GM21786 (cell line): ENCODE measurements at regions not wholly inside any gene's neighbourhood (a gene's known extent, or its start where the extent isn't known, plus 50 kb on each side); places are given as distances from the start of the nearest gene placed in this dataset.

Experiments used
- ATAC-seq: cut with Tn5 transposase; IDR thresholded peaks from one replicate; pipeline ENCODE4 v1.9.1; 2021; ENCODE audit not compliant: unreplicated experiment

GRCh38 chr4:30656828-30657227, 63.3 kb upstream of the PCDH7 start:
- no peak for ATAC-seq

- no peak for ATAC-seq
These were observed 52.2 kb upstream of the PCDH7 start for GRCh38 chr4:30667919-30668318.

GRCh38 chr4:30670206-30670605, 50.0 kb upstream of the PCDH7 start:
- no peak for ATAC-seq
